Karpas-422 (cell line): ENCODE measurements at regions not wholly inside any gene's neighbourhood (a gene's known extent, or its start where the extent isn't known, plus 50 kb on each side); places are given as distances from the start of the nearest gene placed in this dataset.
"Not testable (repeated sequence)": the region's sequence is repeated elsewhere in the genome, so short reads cannot be mapped to it uniquely, and the experiment has no call there.

Experiments
- DNase-seq: peaks from one replicate; pipeline ENCODE4 v3.0.0-alpha.2; 2015
- H2AFZ ChIP-seq: fragments of 200-600 bp; sonication (generic); 2 replicates; pipeline ENCODE4 v1.6.1; 2014; ENCODE audit warnings: antibody characterized with exemption, low read length, mixed read lengths
- H3K27ac ChIP-seq: fragments of 200-600 bp; sonication (generic); 2 replicates; pipeline ENCODE4 v1.5.1; 2014; ENCODE audit warnings: mild to moderate bottlenecking, low read length, moderate library complexity
- H3K27me3 ChIP-seq: fragments of 200-600 bp; sonication (generic); 2 replicates; pipeline ENCODE4 v1.6.1; 2014; ENCODE audit warnings: low read length, mixed read lengths
- H3K36me3 ChIP-seq: fragments of 200-600 bp; sonication (generic); 2 replicates; pipeline ENCODE4 v1.6.1; 2014; ENCODE audit warnings: low read length, mixed read lengths; ENCODE audit not compliant: insufficient read depth
- H3K4me1 ChIP-seq: fragments of 200-600 bp; sonication (generic); 2 replicates; pipeline ENCODE4 v1.6.1; 2014; ENCODE audit warnings: mild to moderate bottlenecking, low read length, mixed read lengths
- H3K4me2 ChIP-seq: fragments of 200-600 bp; sonication (generic); 2 replicates; pipeline ENCODE4 v1.6.1; 2014; ENCODE audit warnings: low read length, low read depth, mild to moderate bottlenecking; ENCODE audit not compliant: poor library complexity, severe bottlenecking
- H3K4me3 ChIP-seq: fragments of 200-600 bp; sonication (generic); 2 replicates; pipeline ENCODE4 v1.5.1; 2014; ENCODE audit warnings: mild to moderate bottlenecking, antibody characterized with exemption, low read length, mixed read lengths
- H3K79me2 ChIP-seq: fragments of 200-600 bp; sonication (generic); 2 replicates; pipeline ENCODE4 v1.6.1; 2014; ENCODE audit warnings: mild to moderate bottlenecking, low read length, mixed read lengths
- H3K9ac ChIP-seq: fragments of 200-600 bp; sonication (generic); 2 replicates; pipeline ENCODE4 v1.6.0; 2014; ENCODE audit warnings: low read length
- H3K9me2 ChIP-seq: fragments of 200-600 bp; sonication (generic), shearing (Covaris generic); replicated peaks from 2 replicates; pipeline ENCODE4 v1.6.0; 2014; ENCODE audit warnings: mild to moderate bottlenecking, low read length, moderate library complexity; ENCODE audit not compliant: insufficient read depth
- H3K9me3 ChIP-seq: fragments of 300-700, 200-600 bp; sonication (generic); 2 replicates; pipeline ENCODE4 v1.6.1; 2014; ENCODE audit warnings: low read length, mixed read lengths
- H4K20me1 ChIP-seq: fragments of 200-600 bp; sonication (generic); 2 replicates; pipeline ENCODE4 v1.6.1; 2014; ENCODE audit warnings: mild to moderate bottlenecking, antibody characterized with exemption, low read length, low read depth; ENCODE audit not compliant: insufficient read depth

- not testable (repeated sequence) for H3K4me2 ChIP-seq, H4K20me1 ChIP-seq, H3K9me3 ChIP-seq, H3K79me2 ChIP-seq, DNase-seq, H2AFZ ChIP-seq, H3K27me3 ChIP-seq, H3K9me2 ChIP-seq, H3K36me3 ChIP-seq, H3K27ac ChIP-seq, H3K4me3 ChIP-seq, H3K4me1 ChIP-seq, H3K9ac ChIP-seq
Measured at GRCh38 chr2:111569356-111570199, 314.4 kb downstream of the ANAPC1 start.

- H3K4me2 ChIP-seq, H3K9me2 ChIP-seq, H3K79me2 ChIP-seq, H3K4me1 ChIP-seq, H3K27me3 ChIP-seq, H3K9ac ChIP-seq, H4K20me1 ChIP-seq, H3K27ac ChIP-seq, H3K4me3 ChIP-seq, H3K36me3 ChIP-seq, H3K9me3 ChIP-seq: not testable (repeated sequence)
- H2AFZ ChIP-seq: peak overlapping the region; percentile 62; the same call in 1 of the 2 replicates
- peak; percentile 45 for DNase-seq
Measured at GRCh38 chr2:111570300-111571114, 313.5 kb downstream of the ANAPC1 start.

- H3K79me2 ChIP-seq, H3K9me3 ChIP-seq, H3K9me2 ChIP-seq, H3K4me1 ChIP-seq, H4K20me1 ChIP-seq, H3K9ac ChIP-seq, H3K27me3 ChIP-seq, H3K4me3 ChIP-seq, H2AFZ ChIP-seq, H3K4me2 ChIP-seq, H3K27ac ChIP-seq, H3K36me3 ChIP-seq, DNase-seq: not testable (repeated sequence)
Measured at GRCh38 chr2:111574803-111575202, 309.2 kb downstream of the ANAPC1 start.

GRCh38 chr2:111577154-111577885, 306.7 kb downstream of the ANAPC1 start:
- H3K4me1 ChIP-seq, H2AFZ ChIP-seq, H3K79me2 ChIP-seq, H3K27ac ChIP-seq, H3K4me3 ChIP-seq, DNase-seq, H3K27me3 ChIP-seq, H3K9me3 ChIP-seq, H4K20me1 ChIP-seq, H3K9me2 ChIP-seq, H3K9ac ChIP-seq, H3K4me2 ChIP-seq, H3K36me3 ChIP-seq: not testable (repeated sequence)

GRCh38 chr2:111579500-111580134, 304.4 kb downstream of the ANAPC1 start:
- not testable (repeated sequence) for H3K27me3 ChIP-seq, H3K36me3 ChIP-seq, DNase-seq

GRCh38 chr2:111580616-111581015, 303.4 kb downstream of the ANAPC1 start:
- not testable (repeated sequence) for DNase-seq, H3K27me3 ChIP-seq, H3K79me2 ChIP-seq, H3K4me2 ChIP-seq, H3K4me1 ChIP-seq, H4K20me1 ChIP-seq, H3K27ac ChIP-seq, H3K9ac ChIP-seq, H3K9me3 ChIP-seq, H3K9me2 ChIP-seq, H3K36me3 ChIP-seq, H2AFZ ChIP-seq, H3K4me3 ChIP-seq

More at GRCh38 chr2:111579500-111580134, 304.4 kb downstream of the ANAPC1 start:
- not testable (repeated sequence) for H4K20me1 ChIP-seq, H3K9me2 ChIP-seq, H3K4me3 ChIP-seq, H3K9me3 ChIP-seq, H3K27ac ChIP-seq, H3K4me2 ChIP-seq, H3K4me1 ChIP-seq, H2AFZ ChIP-seq, H3K79me2 ChIP-seq, H3K9ac ChIP-seq

- H3K9me2 ChIP-seq: not testable (repeated sequence)
Measured at GRCh38 chr2:111582090-111582489, 301.9 kb downstream of the ANAPC1 start.

GRCh38 chr2:111583480-111583879, 300.5 kb downstream of the ANAPC1 start:
- not testable (repeated sequence) for H3K27me3 ChIP-seq, H3K4me3 ChIP-seq, H3K9me3 ChIP-seq, H3K9ac ChIP-seq, H3K36me3 ChIP-seq, H3K79me2 ChIP-seq, H3K9me2 ChIP-seq, H3K4me2 ChIP-seq, H3K4me1 ChIP-seq, DNase-seq, H2AFZ ChIP-seq, H3K27ac ChIP-seq, H4K20me1 ChIP-seq

More at GRCh38 chr2:111582090-111582489, 301.9 kb downstream of the ANAPC1 start:
- Histone ChIP-seq H2AFZ (0 out of 2 replicates have a peak overlapping the region, but pooled peaks have one; percentile 20), H3K4me2 (peak overlapping the region; percentile 42)
- H3K27ac ChIP-seq, H3K9ac ChIP-seq, DNase-seq, H3K9me3 ChIP-seq, H3K27me3 ChIP-seq, H3K4me1 ChIP-seq, H3K4me3 ChIP-seq, H3K79me2 ChIP-seq, H4K20me1 ChIP-seq, H3K36me3 ChIP-seq: not testable (repeated sequence)
